ENCODE measurements at regions not wholly inside any gene's neighbourhood (a gene's known extent, or its start where the extent isn't known, plus 50 kb on each side); places are given as distances from the start of the nearest gene placed in this dataset.
"Not testable (repeated sequence)": the region's sequence is repeated elsewhere in the genome, so short reads cannot be mapped to it uniquely, and the experiment has no call there.

GRCh38 chr2:12623051-12623450 is 93.7 kb upstream of the TRIB2 start:
- DNase-seq (ENCODE audit: low read depth) = no peak

DNA sequence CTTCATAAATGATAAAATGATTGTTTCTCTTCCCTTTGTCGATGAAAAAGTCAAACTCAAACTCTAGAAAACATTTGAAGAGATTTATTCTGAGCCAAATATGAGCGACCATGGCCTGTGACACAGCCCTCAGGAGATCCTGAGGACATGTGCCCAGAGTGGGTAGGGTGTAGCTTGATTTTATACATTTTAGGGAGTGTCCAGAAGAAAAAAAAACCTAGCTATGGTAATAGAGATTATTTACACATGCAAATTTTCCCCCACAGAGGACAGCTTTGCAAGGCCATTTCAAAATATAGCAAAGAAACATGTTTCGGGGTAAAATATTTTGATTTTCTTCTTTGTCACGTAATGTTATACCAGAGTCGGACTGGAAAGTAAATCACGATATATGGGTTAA is 92.4 kb upstream of the TRIB2 start:
- DNase-seq (ENCODE audit: low read depth) = no peak

DNA sequence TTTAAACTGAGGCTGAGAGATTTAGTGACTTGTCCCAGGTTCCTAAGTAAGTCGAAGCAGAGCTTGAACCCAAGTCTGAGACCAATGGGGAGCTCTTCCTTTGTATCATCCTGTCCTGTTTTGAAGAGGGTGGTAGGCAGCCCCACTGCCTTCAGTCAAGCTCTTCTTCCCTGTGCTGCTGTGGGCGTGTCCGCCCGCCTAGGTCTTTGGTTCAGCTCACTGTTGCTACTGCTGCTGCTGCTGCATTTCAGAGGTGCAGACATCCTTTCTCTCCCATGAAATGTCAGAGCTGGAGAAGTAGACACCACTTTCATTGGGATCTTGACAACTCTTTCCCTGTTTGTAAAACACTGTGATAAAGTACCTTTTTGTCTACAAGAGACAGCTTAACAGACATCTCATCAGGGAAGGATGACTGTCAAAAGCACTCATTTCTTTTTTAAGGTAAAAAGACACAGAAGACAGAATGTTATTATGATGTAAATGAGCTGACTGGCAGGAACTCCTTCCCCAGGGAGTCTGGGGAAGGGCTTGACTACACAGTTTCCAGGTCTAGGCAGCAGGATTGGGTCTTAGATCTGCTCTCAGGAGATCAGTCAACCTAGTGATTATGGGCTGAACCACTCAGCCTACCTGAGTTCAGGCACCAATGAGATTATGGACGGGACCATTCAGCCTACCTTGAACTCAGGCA is 91.7 kb upstream of the TRIB2 start:
- DNase-seq (ENCODE audit: low read depth) = no peak

GRCh38 chr2:12628541-12628940 is 88.2 kb upstream of the TRIB2 start:
- DNase-seq (ENCODE audit: low read depth) = not testable (repeated sequence)

DNA sequence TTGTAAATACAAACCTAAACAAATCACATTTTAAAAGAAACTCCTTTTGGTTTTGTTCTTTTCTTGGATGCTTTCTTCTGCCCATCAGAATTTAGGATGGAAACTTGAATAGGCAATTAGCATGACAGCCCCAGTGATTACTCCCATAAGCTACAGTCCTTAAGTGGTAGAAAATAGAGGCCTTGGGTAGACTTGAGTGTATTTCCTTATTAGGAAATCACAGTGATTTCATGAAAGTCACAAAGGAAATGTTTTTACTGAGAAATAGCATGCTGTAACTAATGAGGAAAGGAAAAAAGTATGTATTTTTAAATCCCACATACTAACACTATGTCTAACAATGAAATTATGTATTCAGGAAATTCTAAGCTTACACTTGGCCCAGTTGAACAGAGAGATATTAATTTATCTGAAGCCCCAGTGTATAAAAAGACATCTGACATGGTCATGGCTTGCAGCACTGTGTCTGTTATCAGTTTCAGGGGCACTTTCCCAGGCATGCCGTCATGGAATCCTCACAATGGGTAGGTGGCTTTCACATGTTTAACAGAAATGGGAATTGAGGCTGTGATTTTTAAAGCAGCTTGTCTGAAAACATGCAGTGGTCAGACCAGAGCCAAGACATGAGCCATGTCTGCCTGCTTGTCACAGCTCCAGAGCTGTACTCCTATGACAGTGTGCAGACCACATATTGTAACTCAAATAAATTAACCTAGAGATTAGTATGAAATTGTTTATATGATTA is 79.7 kb upstream of the TRIB2 start:
- DNase-seq (ENCODE audit: low read depth) = no peak

- DNase-seq (ENCODE audit: low read depth) = no peak
These were observed 79.0 kb upstream of the TRIB2 start for GRCh38 chr2:12637754-12638153.

GRCh38 chr2:12641441-12641840 is 75.3 kb upstream of the TRIB2 start:
- DNase-seq (ENCODE audit: low read depth) = no peak

GRCh38 chr2:12642332-12642731 is 74.4 kb upstream of the TRIB2 start:
- DNase-seq (ENCODE audit: low read depth) = no peak

- DNase-seq (ENCODE audit: low read depth) = no peak
These were observed 73.9 kb upstream of the TRIB2 start for GRCh38 chr2:12642859-12643258.

DNA sequence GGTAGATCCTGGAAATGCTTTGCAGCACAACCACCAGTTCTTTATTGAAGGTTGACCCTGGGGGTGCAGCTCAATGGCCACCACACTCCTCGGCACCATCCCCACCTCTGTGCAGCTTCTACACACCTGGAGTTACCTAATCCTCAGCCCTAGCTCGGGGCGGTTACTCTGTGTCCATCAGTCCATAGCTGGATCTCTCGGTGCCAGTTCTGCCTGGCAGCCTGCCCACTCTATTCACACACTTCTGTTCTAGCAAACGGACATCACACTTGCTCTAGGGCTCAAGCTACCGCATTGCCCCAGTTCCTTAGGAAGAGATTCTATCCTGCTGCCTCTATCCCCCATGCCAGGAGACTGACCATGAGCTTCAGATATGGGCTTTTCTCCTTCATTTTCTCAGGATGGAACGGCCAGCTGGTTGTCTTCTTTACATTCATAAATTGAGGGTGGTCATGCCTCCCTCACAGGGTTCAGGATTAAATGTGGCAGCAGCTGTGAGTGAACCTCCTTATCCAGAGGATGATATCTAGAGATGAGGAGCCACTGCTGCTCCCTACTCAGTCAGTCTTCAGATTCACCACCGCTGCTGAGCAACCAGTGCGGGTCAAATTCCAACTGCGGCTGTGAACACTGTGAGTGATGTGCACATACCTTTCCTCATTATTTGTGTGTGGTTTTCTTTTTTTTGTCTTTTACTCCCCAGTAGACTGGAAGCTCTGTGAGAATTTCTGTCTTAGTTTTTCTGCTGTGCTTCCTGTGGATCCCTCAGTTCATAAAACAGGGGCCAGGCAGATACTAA is 66.9 kb upstream of the TRIB2 start:
- DNase-seq (ENCODE audit: low read depth) = no peak

GRCh38 chr2:12651641-12652040 is 65.1 kb upstream of the TRIB2 start:
- DNase-seq (ENCODE audit: low read depth) = no peak

DNA sequence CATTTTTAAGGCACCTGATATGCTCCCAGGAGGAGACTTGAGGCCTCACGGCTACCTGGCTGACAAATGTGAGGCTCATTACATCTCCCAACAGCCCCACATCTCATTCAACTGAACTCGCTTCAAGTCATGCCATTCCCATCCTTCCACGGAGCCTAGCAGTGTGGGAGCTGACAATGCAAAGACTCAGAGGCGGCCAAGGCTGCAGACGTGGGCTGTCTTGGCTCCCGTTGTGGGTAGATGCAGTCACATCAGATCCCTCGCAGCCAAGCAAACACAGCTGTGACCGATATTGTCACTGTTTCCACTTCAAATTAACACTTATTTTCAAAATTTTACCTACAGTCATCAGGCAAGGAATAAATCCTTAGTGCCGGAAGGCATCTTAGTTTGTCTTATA is 64.0 kb upstream of the TRIB2 start:
- DNase-seq (ENCODE audit: low read depth) = no peak

GRCh38 chr2:12657560-12657959 is 59.2 kb upstream of the TRIB2 start:
- no peak for DNase-seq (ENCODE audit: low read depth)

- no peak for DNase-seq (ENCODE audit: low read depth)
These were observed 58.3 kb upstream of the TRIB2 start for GRCh38 chr2:12658310-12658945.

GRCh38 chr2:12661489-12661888 is 55.2 kb upstream of the TRIB2 start:
- no peak for DNase-seq (ENCODE audit: low read depth)

DNA sequence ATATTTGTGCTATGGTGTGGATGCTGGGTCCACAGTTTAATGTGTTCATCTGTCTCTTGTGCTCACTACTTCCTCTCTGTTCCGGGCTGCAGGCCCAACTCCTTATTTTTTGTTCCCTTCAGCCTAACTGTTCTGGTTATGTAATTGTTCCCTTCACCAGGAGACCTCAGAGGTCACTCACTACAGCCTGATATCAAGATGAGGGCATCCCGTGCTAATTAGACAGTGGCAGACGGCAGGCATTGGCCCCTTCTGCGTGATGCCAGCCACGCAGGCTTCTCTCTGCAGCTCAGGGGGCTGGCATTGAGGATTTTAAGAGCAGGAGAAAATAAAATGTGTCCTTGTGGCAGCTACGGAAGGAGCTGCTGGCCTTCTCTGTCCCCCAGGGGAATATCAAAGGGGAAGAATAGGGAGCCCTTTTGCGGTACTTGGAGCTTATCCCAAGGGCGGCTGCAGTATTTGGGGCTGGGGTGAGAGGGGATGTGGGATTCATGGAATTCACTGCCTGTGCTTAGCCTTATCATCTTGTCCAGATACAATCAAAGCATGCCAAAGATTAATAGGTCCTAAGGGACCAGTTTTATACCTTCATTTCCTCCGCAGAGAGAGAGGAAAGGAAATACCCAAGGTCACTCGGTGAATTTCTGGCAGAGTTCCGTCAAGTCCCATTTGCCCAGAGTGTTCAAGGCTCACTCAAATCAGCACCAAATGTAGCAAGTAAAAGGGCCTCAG is 53.3 kb upstream of the TRIB2 start:
- no peak for DNase-seq (ENCODE audit: low read depth)

- DNase-seq (ENCODE audit: low read depth) = no peak
These were observed 51.4 kb upstream of the TRIB2 start for GRCh38 chr2:12665334-12665733.

DNA sequence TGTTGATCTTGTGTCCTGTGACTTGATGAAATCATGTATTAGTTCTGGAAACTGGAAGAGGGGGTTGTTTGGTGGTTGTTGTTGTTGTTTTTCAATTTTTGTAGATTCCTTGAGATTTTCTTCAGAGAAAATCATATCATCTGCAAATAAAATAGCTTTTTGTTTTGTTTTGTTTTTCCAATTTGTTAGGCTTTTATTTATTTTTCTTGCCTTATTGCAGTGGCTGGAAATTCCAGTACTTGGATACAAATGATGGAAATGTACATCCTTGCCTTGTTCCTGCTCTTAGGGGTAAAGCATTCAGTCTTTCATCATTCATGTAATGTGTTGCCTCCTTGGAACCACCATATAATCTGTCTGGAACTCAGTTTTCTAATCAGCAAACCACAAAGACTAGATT is 50.3 kb upstream of the TRIB2 start:
- no peak for DNase-seq (ENCODE audit: low read depth)

Measured in stimulated activated CD8-positive, alpha-beta memory T cell treated with anti-CD3 and anti-CD28 coated beads, Interleukin-7, amount 100 ng/mL, for 24 hours (primary cell).